Spleen (tissue), 11 donors: ENCODE measurements at regions not wholly inside any gene's neighbourhood (a gene's known extent, or its start where the extent isn't known, plus 50 kb on each side); places are given as distances from the start of the nearest gene placed in this dataset.

Experiments used
- DNase-seq: peaks from one replicate; pipeline ENCODE4 v3.0.0-alpha.2; 2020
- H3K27ac ChIP-seq, 8 donors: fragments of 200-600 bp; sonication (generic) in 7 of 8; 1 replicate in 4 of 8; 2 replicates in 4 of 8; pipeline versions ENCODE4 v1.5.0 to v1.8.0; 2016 to 2021; ENCODE audit warnings: inconsistent platforms in 4 of 8, mild to moderate bottlenecking in 4 of 8, moderate library complexity in 1 of 8
- H3K27me3 ChIP-seq, 7 donors: fragments of 200-600 bp; sonication (generic) in 6 of 7; replicated peaks in 1 of 7; 1 replicate in 4 of 7; 2 replicates in 3 of 7; pipeline versions ENCODE4 v1.5.0 to v1.8.0; 2016 to 2021; ENCODE audit warnings: inconsistent platforms in 3 of 7, mild to moderate bottlenecking in 1 of 7
- H3K36me3 ChIP-seq, 6 donors: fragments of 200-600 bp; sonication (generic) in 5 of 6; 1 replicate in 4 of 6; 2 replicates in 2 of 6; pipeline versions ENCODE4 v1.5.0 to v1.8.0; 2016 to 2021; ENCODE audit warnings: inconsistent platforms in 2 of 6
- H3K4me1 ChIP-seq, 6 donors: fragments of 200-600 bp; sonication (generic) in 5 of 6; 1 replicate in 3 of 6; 2 replicates in 3 of 6; pipeline versions ENCODE4 v1.5.0 to v1.8.0; 2016 to 2021; ENCODE audit warnings: inconsistent platforms in 3 of 6
- H3K4me3 ChIP-seq, 8 donors: fragments of 200-600 bp; sonication (generic) in 7 of 8; 1 replicate in 4 of 8; 2 replicates in 4 of 8; pipeline versions ENCODE4 v1.5.0 to v1.8.0; 2016 to 2021; ENCODE audit warnings: inconsistent platforms in 4 of 8, mild to moderate bottlenecking in 4 of 8, moderate library complexity in 2 of 8
- H3K9me3 ChIP-seq, 8 donors: fragments of 200-600 bp; sonication (generic) in 7 of 8; 1 replicate in 4 of 8; 2 replicates in 4 of 8; pipeline versions ENCODE4 v1.5.0 to v1.8.0; 2016 to 2021; ENCODE audit warnings: inconsistent platforms in 4 of 8
- CTCF ChIP-seq, 11 experiments: fragments of 200-600 bp in 7 of 11; fragments of 450-650 bp in 4 of 11; sonication (generic) in 4 of 11; IDR thresholded peaks in 8 of 11; conservative IDR thresholded peaks in 3 of 11; 1 replicate in 7 of 11; 2 replicates in 4 of 11; pipeline versions ENCODE4 v1.4.0 to v1.8.0; 2016 to 2021; ENCODE audit warnings: antibody characterized with exemption in 11 of 11, inconsistent platforms in 4 of 11, mild to moderate bottlenecking in 1 of 11
- POLR2A ChIP-seq, 3 donors: fragments of 450-650 bp; IDR thresholded peaks; one replicate each; pipeline ENCODE4 v1.5.1; 2017; ENCODE audit warnings: antibody characterized with exemption in 3 of 3, mild to moderate bottlenecking in 1 of 3
- POLR2AphosphoS5 ChIP-seq, 3 donors: sonication (generic); formaldehyde crosslinking; IDR thresholded peaks; one replicate each; pipeline ENCODE4 v1.5.1; 2017; ENCODE audit warnings: antibody characterized with exemption in 3 of 3
- WGBS, 5 donors: extraction: QIAGEN DNeasy Blood & Tissue Kit in 3 of 5; methylation state at CpG; one replicate each; pipeline versions ENCODE4 v1.1.5 to v1.1.7; 2013 to 2018; 5-methylcytosine and 5-hydroxymethylcytosine counted together
- intact Hi-C: fragments of 100-400 bp; cut with DNase I; formaldehyde crosslinking; loops from one replicate; pipeline ENCODE4 v1.15.0; 2023; ENCODE audit warnings: low total_unique reads
- donor health status: healthy with polysubstance abuse.
- donor health status: DM: no; HTN: no; CAD: no; lungs with moderate emphysema.
- donor health status: DM: no; HTN: no; CAD: no.
- donor health status: Bipolar disorder and iron deficiency.
- donor health status: healthy.
- donor health status: DM: no; HTN: no; CAD: no.
- donor health status: DM: yes; HTN: yes; CAD: no.

- H3K9me3 ChIP-seq: no peaks in the 10 kb centered on the region
- no peak overlapping the region for H3K4me3 ChIP-seq
- no peaks in the 10 kb centered on the region for H3K4me1 ChIP-seq
- TF ChIP-seq POLR2AphosphoS5 (IDR thresholded peaks at IDR 0.05) (no peak), POLR2A (IDR thresholded peaks at IDR 0.05) (no peak), CTCF (IDR thresholded peaks at IDR 0.05 in 8 of 11, conservative IDR thresholded peaks at IDR 0.05 in 3 of 11) (no peak)
- H3K36me3 ChIP-seq: no peaks in the 10 kb centered on the region
- WGBS, 5 donors: 75 to 87% (median 76%) methylated on average over 3 of the region's 3 CpGs
- no peaks in the 10 kb centered on the region for H3K27me3 ChIP-seq
- no peak overlapping the region for H3K27ac ChIP-seq
- no peak for DNase-seq
- intact Hi-C loops: no loop called here
These were observed 396.1 kb upstream of the GRIA1 start for GRCh38 chr5:153094333-153094732.

- Histone ChIP-seq H3K36me3 (no peaks in the 10 kb centered on the region), H3K9me3 (no peaks in the 10 kb centered on the region), H3K27me3 (no peaks in the 10 kb centered on the region), H3K4me1 (no peaks in the 10 kb centered on the region), H3K27ac (no peak overlapping the region), H3K4me3 (no peak overlapping the region)
- no peak for DNase-seq
- TF ChIP-seq POLR2A (IDR thresholded peaks at IDR 0.05) (no peak), CTCF (IDR thresholded peaks at IDR 0.05 in 8 of 11, conservative IDR thresholded peaks at IDR 0.05 in 3 of 11) (no peak), POLR2AphosphoS5 (IDR thresholded peaks at IDR 0.05) (no peak)
- WGBS, 5 donors: 78 to 88% (median 80%) methylated on average over 4 of the region's 4 CpGs
- intact Hi-C loops: no loop called here
These were observed 394.1 kb upstream of the GRIA1 start for GRCh38 chr5:153096381-153096780.

GRCh38 chr5:153099328-153099727, 391.1 kb upstream of the GRIA1 start:
- Histone ChIP-seq H3K27ac (no peak overlapping the region), H3K4me3 (no peak overlapping the region), H3K4me1 (no peaks in the 10 kb centered on the region), H3K27me3 (no peaks in the 10 kb centered on the region), H3K9me3 (peaks cover 0 to 8% (median 0%) of the 10 kb centered on the region in 8 donors), H3K36me3 (no peaks in the 10 kb centered on the region)
- no peak for DNase-seq
- TF ChIP-seq CTCF (IDR thresholded peaks at IDR 0.05 in 8 of 11, conservative IDR thresholded peaks at IDR 0.05 in 3 of 11) (no peak), POLR2AphosphoS5 (IDR thresholded peaks at IDR 0.05) (no peak)
- WGBS, 5 donors: 50 to 87% (median 58%) methylated on average over 1 of the region's 1 CpG
- intact Hi-C loops: no loop called here

- H3K4me1 ChIP-seq: no peaks in the 10 kb centered on the region
- no peak for DNase-seq
- no peak overlapping the region for H3K27ac ChIP-seq
- no peaks in the 10 kb centered on the region for H3K36me3 ChIP-seq
- H3K9me3 ChIP-seq: peaks cover 0 to 8% (median 0%) of the 10 kb centered on the region in 8 donors
- intact Hi-C loops: no loop called here
- no peaks in the 10 kb centered on the region for H3K27me3 ChIP-seq
- no peak overlapping the region for H3K4me3 ChIP-seq
- no peak for TF ChIP-seq POLR2A (IDR thresholded peaks at IDR 0.05)
- no peak for TF ChIP-seq POLR2AphosphoS5 (IDR thresholded peaks at IDR 0.05)
- TF ChIP-seq CTCF (IDR thresholded peaks at IDR 0.05 in 8 of 11, conservative IDR thresholded peaks at IDR 0.05 in 3 of 11): no peak
- 73 to 83% (median 78%) methylated on average over 3 of the region's 3 CpGs for WGBS, 5 donors
These were observed 389.0 kb upstream of the GRIA1 start for GRCh38 chr5:153101235-153102180.
